Lower lobe of right lung (tissue), 2 donors: ENCODE measurements at regions not wholly inside any gene's neighbourhood (a gene's known extent, or its start where the extent isn't known, plus 50 kb on each side); places are given as distances from the start of the nearest gene placed in this dataset.

Experiments
- ATAC-seq, 2 donors: fragments of 200-7000 bp; cut with Tn5 transposase; one replicate each; pipeline ENCODE4 v1.9.1; 2020 to 2022; ENCODE audit warnings: mild to moderate bottlenecking in 2 of 2, moderate library complexity in 2 of 2
- DNase-seq: peaks from one replicate; pipeline ENCODE4 v3.0.0-alpha.2; 2020
- H3K27ac ChIP-seq: fragments of 200-600 bp; one replicate; pipeline ENCODE4 v1.8.0; 2022
- H3K27me3 ChIP-seq: fragments of 200-600 bp; one replicate; pipeline ENCODE4 v1.8.0; 2022; ENCODE audit warnings: low read depth
- H3K36me3 ChIP-seq: fragments of 200-600 bp; one replicate; pipeline ENCODE4 v1.8.0; 2022; ENCODE audit warnings: mild to moderate bottlenecking
- H3K4me1 ChIP-seq: fragments of 200-600 bp; one replicate; pipeline ENCODE4 v1.8.0; 2022
- H3K4me3 ChIP-seq: fragments of 200-600 bp; one replicate; pipeline ENCODE4 v1.8.0; 2022; ENCODE audit warnings: mild to moderate bottlenecking
- H3K9me3 ChIP-seq: fragments of 200-600 bp; one replicate; pipeline ENCODE4 v1.8.0; 2022
- CTCF ChIP-seq: fragments of 200-600 bp; IDR thresholded peaks from one replicate; pipeline ENCODE4 v1.8.0; 2022; ENCODE audit warnings: antibody characterized with exemption, mild to moderate bottlenecking
- intact Hi-C: fragments of 100-400 bp; cut with DNase I; formaldehyde crosslinking; loops from one replicate; pipeline ENCODE4 v1.11.0; 2022
- donor health status: DM: no; HTN: yes; CAD: no; lungs with severe emphysema.

DNA sequence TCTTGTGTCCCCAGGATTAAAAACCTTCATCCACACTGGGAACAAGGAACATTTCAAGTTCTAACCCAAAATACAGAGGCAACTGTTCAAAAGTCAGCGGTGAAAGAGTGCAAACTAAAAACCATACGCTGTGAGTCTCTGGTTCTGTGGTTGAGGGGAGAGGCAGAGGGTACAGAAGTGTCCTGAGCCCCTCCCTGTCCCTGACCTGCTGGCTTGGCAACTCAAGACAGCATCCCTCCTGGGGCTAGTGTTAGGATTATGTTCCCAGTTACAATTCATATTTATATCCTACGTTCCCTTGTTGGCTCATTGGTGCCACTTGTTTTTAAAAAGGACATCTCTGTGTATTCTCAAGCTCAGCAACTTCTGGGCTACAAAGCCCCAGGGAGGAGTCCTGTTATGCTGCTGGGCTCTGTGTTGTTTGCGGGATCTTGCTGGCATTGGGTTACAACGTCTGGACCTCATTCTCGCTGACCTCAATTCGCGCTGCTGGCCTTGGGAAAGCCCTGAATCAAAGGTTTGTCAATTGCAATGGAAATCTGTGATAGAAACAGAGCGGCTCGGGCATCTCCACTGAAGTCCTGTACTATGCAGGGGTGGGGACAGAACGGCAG, 420.8 kb downstream of the FUT8 start:
- TF ChIP-seq CTCF, result no peak
- H3K4me3 ChIP-seq, result no peak overlapping the region
- H3K27ac ChIP-seq, result no peak overlapping the region
- no peaks in the 10 kb centered on the region for H3K36me3 ChIP-seq
- no peak for ATAC-seq
- DNase-seq, result no peak
- no peaks in the 10 kb centered on the region for H3K4me1 ChIP-seq
- H3K9me3 ChIP-seq, result no peaks in the 10 kb centered on the region
- intact Hi-C loops, result no loop called here
- no peaks in the 10 kb centered on the region for H3K27me3 ChIP-seq

GRCh38 chr14:65834051-65834450, 421.5 kb downstream of the FUT8 start:
- H3K36me3 ChIP-seq, result no peaks in the 10 kb centered on the region
- H3K27ac ChIP-seq, result no peak overlapping the region
- ATAC-seq (no peak), DNase-seq (no peak)
- intact Hi-C loops, result no loop called here
- no peaks in the 10 kb centered on the region for H3K27me3 ChIP-seq
- H3K4me1 ChIP-seq, result peaks cover 4% of the 10 kb centered on the region
- H3K9me3 ChIP-seq, result no peaks in the 10 kb centered on the region
- no peak overlapping the region for H3K4me3 ChIP-seq
- TF ChIP-seq CTCF, result no peak

DNA sequence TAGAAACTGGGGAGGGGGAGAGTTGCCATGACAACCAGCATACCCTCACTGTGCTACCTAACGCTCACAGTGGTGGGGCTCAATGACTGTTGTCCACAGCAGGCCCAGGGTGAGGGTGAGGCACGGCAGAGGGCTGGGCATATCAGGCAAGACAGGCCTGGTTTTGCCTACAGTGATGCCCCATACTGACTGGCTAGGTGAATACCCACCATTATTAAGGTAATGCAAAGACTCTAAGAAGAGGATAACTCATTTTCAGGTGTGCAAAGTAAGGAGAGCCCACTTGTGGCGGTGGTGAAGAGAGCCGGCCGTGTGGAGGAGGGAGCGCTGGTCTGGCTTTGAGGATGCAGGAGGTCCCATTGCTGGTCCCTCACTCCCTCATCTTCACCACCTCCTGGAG, 422.3 kb downstream of the FUT8 start:
- peak in 1 of 2 donors; percentile 9 for ATAC-seq

GRCh38 chr14:65835501-65835900, 423.0 kb downstream of the FUT8 start:
- intact Hi-C loops, result no loop called here
- H3K36me3 ChIP-seq, result no peaks in the 10 kb centered on the region
- no peaks in the 10 kb centered on the region for H3K9me3 ChIP-seq
- H3K4me1 ChIP-seq, result peaks cover 7% of the 10 kb centered on the region
- ATAC-seq, result no peak
- no peak for TF ChIP-seq CTCF
- no peak for DNase-seq
- H3K27ac ChIP-seq, result no peak overlapping the region
- H3K4me3 ChIP-seq, result no peak overlapping the region
- no peaks in the 10 kb centered on the region for H3K27me3 ChIP-seq

More for the DNA sequence above, 422.3 kb downstream of the FUT8 start:
- no peak for DNase-seq
- Histone ChIP-seq H3K4me1 (peaks cover 7% of the 10 kb centered on the region), H3K36me3 (no peaks in the 10 kb centered on the region), H3K9me3 (no peaks in the 10 kb centered on the region), H3K27me3 (no peaks in the 10 kb centered on the region), H3K4me3 (no peak overlapping the region), H3K27ac (no peak overlapping the region)
- TF ChIP-seq CTCF, result no peak
- intact Hi-C loops, result no loop called here

- ATAC-seq (no peak), DNase-seq (no peak)
- no peaks in the 10 kb centered on the region for H3K36me3 ChIP-seq
- H3K9me3 ChIP-seq, result no peaks in the 10 kb centered on the region
- H3K27ac ChIP-seq, result no peak overlapping the region
- H3K27me3 ChIP-seq, result no peaks in the 10 kb centered on the region
- H3K4me3 ChIP-seq, result no peak overlapping the region
- intact Hi-C loops, result no loop called here
- H3K4me1 ChIP-seq, result peaks cover 7% of the 10 kb centered on the region
- no peak for TF ChIP-seq CTCF
Observed at GRCh38 chr14:65838565-65838964, 426.0 kb downstream of the FUT8 start.
